Endothelial cell of hepatic sinusoid (primary cell): ENCODE measurements at regions not wholly inside any gene's neighbourhood (a gene's known extent, or its start where the extent isn't known, plus 50 kb on each side); places are given as distances from the start of the nearest gene placed in this dataset.

ENCODE experiments used
- in situ Hi-C: cut with HindIII; loops from 2 replicates; pipeline ENCODE4 v1.10.0; 2017; ENCODE audit warnings: low sequenced_read_pairs

- in situ Hi-C loops: loop anchor here (5.0 kb wide), 1 partner anchor 39 kb away; no protein-coding TSS in a partner anchor
These were observed 331.6 kb upstream of the FAM241A start for GRCh38 chr4:111813555-111814140.

- in situ Hi-C loops: loop anchor here (5.0 kb wide), 1 partner anchor 37 kb away; no protein-coding TSS in a partner anchor
These were observed 330.3 kb upstream of the FAM241A start for GRCh38 chr4:111814961-111815360.

GRCh38 chr4:111821342-111821741, 323.9 kb upstream of the FAM241A start:
- in situ Hi-C loops: no loop called here

- in situ Hi-C loops: no loop called here
These were observed 308.7 kb upstream of the FAM241A start for GRCh38 chr4:111836601-111837000.

GRCh38 chr4:111837761-111838160, 307.5 kb upstream of the FAM241A start:
- in situ Hi-C loops: no loop called here

- in situ Hi-C loops: no loop called here
These were observed 306.8 kb upstream of the FAM241A start for GRCh38 chr4:111838406-111838930.

- in situ Hi-C loops: no loop called here
These were observed 306.1 kb upstream of the FAM241A start for GRCh38 chr4:111839141-111839540.

GRCh38 chr4:111842336-111842735, 302.9 kb upstream of the FAM241A start:
- in situ Hi-C loops: no loop called here

- in situ Hi-C loops: no loop called here
These were observed 297.8 kb upstream of the FAM241A start for GRCh38 chr4:111847296-111848008.

- in situ Hi-C loops: loop anchor here (5.0 kb wide), 1 partner anchor 38 kb away; no protein-coding TSS in a partner anchor
These were observed 295.4 kb upstream of the FAM241A start for GRCh38 chr4:111849746-111850284.

GRCh38 chr4:111854494-111855087, 290.7 kb upstream of the FAM241A start:
- in situ Hi-C loops: loop anchor here (5.0 kb wide), 1 partner anchor 42 kb away; no protein-coding TSS in a partner anchor

GRCh38 chr4:111855308-111855707, 289.9 kb upstream of the FAM241A start:
- in situ Hi-C loops: no loop called here

GRCh38 chr4:111864066-111864465, 281.2 kb upstream of the FAM241A start:
- in situ Hi-C loops: no loop called here

- in situ Hi-C loops: no loop called here
These were observed 275.9 kb upstream of the FAM241A start for GRCh38 chr4:111869339-111869738.

- in situ Hi-C loops: no loop called here
These were observed 273.5 kb upstream of the FAM241A start for GRCh38 chr4:111871802-111872201.

- in situ Hi-C loops: no loop called here
These were observed 271.5 kb upstream of the FAM241A start for GRCh38 chr4:111873801-111874200.

- in situ Hi-C loops: no loop called here
These were observed 265.7 kb upstream of the FAM241A start for GRCh38 chr4:111879539-111879938.

- in situ Hi-C loops: no loop called here
These were observed 265.1 kb upstream of the FAM241A start for GRCh38 chr4:111880116-111880515.

GRCh38 chr4:111883557-111883999, 261.7 kb upstream of the FAM241A start:
- in situ Hi-C loops: no loop called here

GRCh38 chr4:111890412-111890811, 254.8 kb upstream of the FAM241A start:
- in situ Hi-C loops: no loop called here

- in situ Hi-C loops: no loop called here
These were observed 239.7 kb upstream of the FAM241A start for GRCh38 chr4:111905511-111905910.
